NCI-H446 (cell line): ENCODE measurements at regions not wholly inside any gene's neighbourhood (a gene's known extent, or its start where the extent isn't known, plus 50 kb on each side); places are given as distances from the start of the nearest gene placed in this dataset.
A peak's percentile ranks its signal among the peaks of the same experiment; 100 is the strongest.

Experiments used
- DNase-seq, 2 experiments: peaks; one replicate each; lab custom pipeline; 2025; lab: John Stamatoyannopoulos, UW

- DNase-seq, result no peak
Measured at GRCh38 chr10:83250396-83250795, 888.9 kb upstream of the GHITM start.

GRCh38 chr10:83252169-83252568, 887.1 kb upstream of the GHITM start:
- DNase-seq, result no peak

DNA sequence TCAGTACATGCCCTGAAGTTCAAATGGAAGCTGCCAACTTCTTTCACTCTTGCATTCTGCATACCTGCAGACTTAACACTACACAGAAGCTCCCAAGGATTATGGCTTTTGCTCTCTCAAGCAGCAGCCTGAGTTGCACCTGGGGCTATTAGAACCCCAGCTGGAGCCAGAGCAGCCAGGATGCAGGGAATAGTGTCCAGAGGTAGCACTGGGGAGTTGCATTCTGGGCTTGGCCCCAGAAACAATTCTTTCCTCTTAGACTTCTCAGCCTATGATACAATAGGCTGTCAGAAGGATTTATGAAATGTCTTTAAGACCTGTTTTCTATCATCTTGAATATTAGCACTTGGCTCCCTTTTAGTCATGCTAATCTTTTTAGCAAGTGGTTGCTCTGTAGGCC, 886.7 kb upstream of the GHITM start:
- DNase-seq, result no peak

GRCh38 chr10:83253011-83253671, 886.2 kb upstream of the GHITM start:
- DNase-seq, result no peak

DNA sequence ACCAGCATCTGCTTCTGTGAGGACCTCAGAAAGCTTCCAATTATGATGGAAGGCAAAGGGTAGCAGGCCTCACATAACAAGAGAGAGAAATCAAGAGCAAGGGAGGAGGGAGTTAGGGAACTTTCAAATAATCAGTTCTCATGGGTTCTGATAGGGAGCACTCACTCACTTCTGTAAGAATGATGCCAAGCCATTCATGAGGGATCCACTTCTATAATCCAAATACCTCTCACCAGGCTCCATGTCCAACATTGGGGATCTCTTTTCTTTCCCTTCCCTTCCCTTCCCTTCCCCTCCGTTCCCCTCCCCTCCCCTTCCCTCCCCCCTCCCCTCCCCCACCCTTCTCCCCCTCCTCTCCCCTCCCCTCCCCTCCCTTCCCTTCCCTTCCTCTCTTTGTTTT, 884.6 kb upstream of the GHITM start:
- no peak for DNase-seq

DNA sequence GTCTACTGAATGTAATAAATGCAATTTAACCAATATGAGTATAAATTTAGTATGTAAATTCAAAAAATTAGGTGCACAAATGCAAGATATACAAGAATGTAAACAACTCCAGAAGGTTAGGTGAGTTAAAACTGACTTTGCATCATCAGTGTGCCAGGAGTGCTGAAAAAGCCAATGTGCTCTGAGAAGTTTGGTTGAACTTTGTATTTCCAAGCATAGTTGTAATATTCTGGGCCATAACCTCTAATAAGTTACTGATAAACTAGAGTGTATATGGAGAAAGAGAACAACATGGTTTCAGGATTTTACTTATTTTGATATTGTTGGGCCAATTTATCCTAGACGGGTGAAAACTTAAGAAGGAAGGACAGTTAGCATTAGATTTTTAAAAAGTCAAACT, 876.9 kb upstream of the GHITM start:
- DNase-seq, result no peak

DNA sequence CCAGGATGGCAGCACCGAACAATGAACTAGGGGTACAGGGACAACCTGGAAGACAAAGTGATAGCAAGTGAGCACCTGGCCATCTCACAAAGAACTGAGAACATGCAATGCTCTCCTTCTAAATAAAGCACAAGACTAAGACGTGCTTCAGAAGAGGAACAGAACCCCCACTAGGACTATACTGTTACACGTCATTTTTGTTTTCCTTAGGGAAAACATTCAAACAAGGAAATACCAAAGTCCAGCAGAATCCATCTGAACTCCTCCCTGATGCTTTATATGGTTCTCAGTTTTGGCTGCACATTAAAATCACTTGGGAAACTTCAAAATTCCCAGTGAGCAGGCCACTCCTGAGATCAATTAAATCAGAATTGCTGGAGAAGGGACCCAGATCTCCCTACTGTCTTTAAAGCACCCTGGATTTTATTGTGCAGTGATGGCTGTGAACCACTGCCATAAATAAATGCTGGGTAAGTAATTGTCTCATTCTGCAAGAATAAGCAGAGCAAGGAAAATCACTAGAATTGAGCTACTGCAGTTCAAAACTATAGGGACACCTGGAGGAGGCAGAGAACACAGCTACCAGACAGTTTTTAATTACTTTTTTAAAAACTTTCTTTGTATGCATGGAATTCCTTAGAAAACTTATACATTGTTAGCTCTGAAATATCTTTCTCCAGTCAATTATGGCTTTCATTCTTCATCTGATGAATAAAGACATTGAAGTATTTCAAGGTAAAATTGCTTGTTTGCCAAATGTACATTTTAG, 866.5 kb upstream of the GHITM start:
- DNase-seq, result no peak

DNA sequence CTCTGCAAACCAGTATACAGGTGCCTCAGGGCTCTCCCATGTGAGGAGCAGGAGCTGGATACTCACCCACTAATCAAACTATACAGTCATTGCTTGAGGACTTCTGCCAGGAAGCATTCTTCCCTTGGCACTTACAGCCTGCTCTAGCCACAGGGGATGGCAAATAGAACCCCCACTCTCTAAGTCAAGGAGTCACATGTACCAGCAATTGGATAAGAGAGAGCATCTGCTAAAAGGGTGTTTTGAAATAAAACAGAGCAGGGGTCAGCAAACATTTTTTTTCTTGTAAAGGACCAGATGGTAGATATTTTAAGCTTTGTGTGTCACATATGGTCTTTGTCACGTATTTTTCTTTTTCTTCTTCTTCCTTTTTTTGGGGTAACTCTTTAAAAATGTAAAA, 865.2 kb upstream of the GHITM start:
- peak; percentile 27 to 83 for DNase-seq

DNA sequence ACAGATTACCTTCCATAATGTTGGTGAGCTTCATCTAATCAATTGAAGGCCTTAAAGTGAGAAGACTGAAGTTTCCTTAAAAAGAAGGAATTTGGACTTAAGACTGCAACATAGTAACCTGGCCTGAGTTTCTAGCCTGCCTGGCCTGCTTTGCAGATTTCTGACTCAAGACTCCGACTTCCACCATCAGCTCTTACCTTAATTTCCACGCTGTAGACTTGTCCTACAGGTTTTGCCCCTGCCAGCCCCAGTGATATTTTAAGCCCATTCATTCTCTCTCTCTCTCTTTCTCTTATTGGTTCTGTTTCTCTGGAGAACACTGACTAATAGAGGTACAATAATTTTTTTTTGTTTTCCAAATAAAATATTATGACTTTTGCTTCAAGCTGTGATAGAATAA, 862.3 kb upstream of the GHITM start:
- no peak for DNase-seq

DNA sequence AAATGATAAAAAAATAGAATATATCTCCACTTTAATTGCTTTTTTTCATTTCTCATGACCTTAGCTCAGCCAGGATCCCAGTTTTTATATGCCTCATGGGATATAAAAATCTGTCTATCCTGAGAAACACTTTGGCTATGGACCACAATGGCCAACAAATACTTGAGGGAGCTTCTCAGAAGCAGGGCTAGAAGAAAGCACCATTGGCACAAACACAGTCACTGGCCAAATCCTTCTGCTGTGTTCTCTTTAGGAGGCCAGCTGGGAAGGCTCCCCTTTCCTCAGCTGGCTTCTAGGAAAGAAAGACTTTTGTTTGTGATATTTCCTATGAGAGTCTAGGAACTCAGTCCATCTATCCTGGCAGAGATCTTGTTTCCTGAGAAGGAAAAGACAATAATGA, 856.2 kb upstream of the GHITM start:
- no peak for DNase-seq

GRCh38 chr10:83287374-83287773, 851.9 kb upstream of the GHITM start:
- DNase-seq, result no peak

DNA sequence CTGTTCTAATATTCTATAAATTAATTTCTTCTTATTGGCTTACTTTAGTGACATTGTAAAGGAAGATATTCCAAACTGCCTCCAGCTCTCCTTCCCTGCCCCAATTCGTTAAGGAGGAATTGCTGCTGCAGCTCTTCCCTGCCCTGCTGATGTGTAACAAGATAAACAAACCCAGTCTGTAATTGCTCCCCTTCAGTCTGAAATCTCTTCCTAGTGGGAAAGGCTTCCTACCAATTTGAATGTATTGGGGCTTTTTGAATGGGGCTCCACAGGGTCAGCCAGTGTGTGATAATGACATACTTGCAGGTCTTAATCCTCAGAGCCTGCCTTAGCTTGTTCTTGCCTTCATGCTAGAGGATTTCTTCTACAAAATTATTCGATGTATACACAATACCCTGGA, 849.9 kb upstream of the GHITM start:
- DNase-seq, result no peak

GRCh38 chr10:83289948-83290347, 849.4 kb upstream of the GHITM start:
- no peak for DNase-seq

- no peak for DNase-seq
Measured at GRCh38 chr10:83301732-83302131, 837.6 kb upstream of the GHITM start.

- DNase-seq, result no peak
Measured at GRCh38 chr10:83302623-83303022, 836.7 kb upstream of the GHITM start.

GRCh38 chr10:83310688-83311087, 828.6 kb upstream of the GHITM start:
- no peak for DNase-seq

- DNase-seq, result no peak
Measured at GRCh38 chr10:83312570-83312969, 826.7 kb upstream of the GHITM start.

DNA sequence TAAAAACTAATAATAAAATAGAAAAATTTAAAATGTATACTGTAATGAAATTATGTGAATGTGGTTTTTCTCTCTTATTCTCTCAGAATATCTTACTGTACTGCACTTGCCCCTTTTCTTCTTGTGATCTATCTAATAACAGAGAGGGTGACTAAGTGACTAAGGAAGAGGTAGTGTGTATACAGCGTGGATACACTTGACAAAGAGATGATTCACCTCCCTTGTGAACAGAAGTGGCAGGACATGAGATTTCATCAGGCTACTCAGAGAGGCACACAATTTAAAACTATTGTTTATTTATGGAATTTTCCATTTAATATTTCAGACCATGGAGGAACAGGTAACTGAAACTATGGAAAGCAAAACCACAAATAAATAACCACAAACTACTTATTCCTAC, 806.6 kb upstream of the GHITM start:
- DNase-seq, result no peak

- DNase-seq, result no peak
Measured at GRCh38 chr10:83333566-83333965, 805.7 kb upstream of the GHITM start.

DNA sequence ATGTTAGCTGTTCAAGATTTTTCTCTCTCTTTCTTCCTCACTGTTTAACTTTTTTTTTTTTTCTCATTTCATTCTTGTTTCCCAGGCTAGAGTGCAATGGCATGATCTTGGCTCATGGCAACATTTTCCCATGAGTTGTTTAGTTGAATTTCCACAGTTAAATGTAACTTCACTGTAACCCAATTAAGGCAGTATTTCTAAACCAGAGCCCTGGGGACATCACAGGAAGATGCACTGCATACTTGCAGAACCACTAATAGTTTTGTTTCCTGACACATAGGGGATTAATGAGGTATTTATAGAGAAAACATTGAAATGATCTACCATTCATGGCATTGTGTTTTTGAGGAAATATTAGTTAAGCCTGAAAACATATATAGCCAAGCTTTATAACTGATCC, 795.6 kb upstream of the GHITM start:
- no peak for DNase-seq

- DNase-seq, result no peak
Measured at GRCh38 chr10:83346266-83346910, 792.9 kb upstream of the GHITM start.

GRCh38 chr10:83352588-83352987, 786.7 kb upstream of the GHITM start:
- DNase-seq, result no peak

DNA sequence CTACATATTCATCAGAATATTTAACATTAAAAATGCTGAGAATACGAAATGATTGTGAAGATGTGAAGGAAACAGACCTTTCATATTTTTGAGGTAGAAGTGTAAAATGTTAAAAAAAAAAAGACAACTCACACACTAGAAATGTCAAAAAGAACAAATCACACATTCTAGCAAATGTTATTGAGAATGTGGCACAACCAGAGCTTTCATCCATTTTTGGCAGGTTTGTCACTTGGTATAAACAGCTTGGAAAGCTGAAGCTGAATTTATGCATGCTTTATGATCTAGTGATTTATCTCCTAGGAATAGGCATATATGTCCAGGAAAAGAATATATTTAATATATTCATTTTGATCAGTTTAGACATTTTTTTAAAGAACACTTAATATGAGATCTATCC, 784.9 kb upstream of the GHITM start:
- DNase-seq, result no peak
